H9 (cell line): ENCODE measurements at regions not wholly inside any gene's neighbourhood (a gene's known extent, or its start where the extent isn't known, plus 50 kb on each side); places are given as distances from the start of the nearest gene placed in this dataset.
A peak's percentile ranks its signal among the peaks of the same experiment; 100 is the strongest.

Source experiments
- DNase-seq: peaks from one replicate; pipeline ENCODE4 v3.0.0-alpha.2; 2017
- H2AFZ ChIP-seq: one replicate; pipeline ENCODE4 v1.6.1; 2013; ENCODE audit warnings: mild to moderate bottlenecking, low read length, control low read depth, moderate library complexity
- H2AK5ac ChIP-seq: 2 replicates; pipeline ENCODE4 v1.6.1; 2013; ENCODE audit warnings: low read length, control low read depth, mixed read lengths; ENCODE audit not compliant: insufficient read length
- H2BK120ac ChIP-seq: one replicate; pipeline ENCODE4 v1.6.1; 2013; ENCODE audit warnings: low read depth, mild to moderate bottlenecking, low read length, control low read depth, inconsistent platforms; ENCODE audit not compliant: poor library complexity, severe bottlenecking
- H2BK12ac ChIP-seq: 2 replicates; pipeline ENCODE4 v1.6.1; 2013; ENCODE audit warnings: low read length, control low read depth, mixed read lengths, low read depth; ENCODE audit not compliant: insufficient read length
- H2BK15ac ChIP-seq: 2 replicates; pipeline ENCODE4 v1.6.1; 2013; ENCODE audit warnings: low read depth, low read length, control low read depth
- H2BK20ac ChIP-seq: one replicate; pipeline ENCODE4 v1.6.1; 2013; ENCODE audit warnings: low read depth, mild to moderate bottlenecking, low read length, control low read depth, inconsistent platforms; ENCODE audit not compliant: poor library complexity, severe bottlenecking
- H2BK5ac ChIP-seq: 2 replicates; pipeline ENCODE4 v1.6.1; 2013; ENCODE audit warnings: low read length, control low read depth, mixed read lengths; ENCODE audit not compliant: insufficient read length
- H3K14ac ChIP-seq: 2 replicates; pipeline ENCODE4 v1.6.1; 2013; ENCODE audit warnings: low read length, control low read depth; ENCODE audit not compliant: insufficient read depth
- H3K18ac ChIP-seq: 2 replicates; pipeline ENCODE4 v1.6.1; 2013; ENCODE audit warnings: low read depth, mild to moderate bottlenecking, mixed read lengths, low read length, control low read depth; ENCODE audit not compliant: insufficient read length
- H3K23ac ChIP-seq: 2 replicates; pipeline ENCODE4 v1.6.1; 2013; ENCODE audit warnings: low read length, control low read depth, mixed read lengths, low read depth; ENCODE audit not compliant: insufficient read length
- H3K23me2 ChIP-seq: 2 replicates; pipeline ENCODE4 v1.6.1; 2013; ENCODE audit warnings: low read depth, mild to moderate bottlenecking, mixed read lengths, low read length, control low read depth; ENCODE audit not compliant: insufficient read length, poor library complexity, severe bottlenecking
- H3K27ac ChIP-seq: 2 replicates; pipeline ENCODE4 v1.5.1; 2013; ENCODE audit warnings: low read length, control low read depth, mixed read lengths, low read depth; ENCODE audit not compliant: insufficient read length
- H3K27me3 ChIP-seq: 2 replicates; pipeline ENCODE4 v1.6.1; 2013; ENCODE audit warnings: low read length, control low read depth, inconsistent platforms; ENCODE audit not compliant: insufficient read depth
- H3K4ac ChIP-seq: 2 replicates; pipeline ENCODE4 v1.6.1; 2013; ENCODE audit warnings: low read depth, mild to moderate bottlenecking, control low read depth, inconsistent platforms, low read length, moderate library complexity
- H3K4me1 ChIP-seq: 2 replicates; pipeline ENCODE4 v1.6.1; 2013; ENCODE audit warnings: low read length, control low read depth, inconsistent platforms; ENCODE audit not compliant: insufficient read depth
- H3K4me2 ChIP-seq: 2 replicates; pipeline ENCODE4 v1.6.1; 2013; ENCODE audit warnings: low read length, control low read depth, mixed read lengths; ENCODE audit not compliant: insufficient read length, insufficient read depth
- H3K56ac ChIP-seq: 2 replicates; pipeline ENCODE4 v1.6.1; 2013; ENCODE audit warnings: low read depth, mild to moderate bottlenecking, mixed read lengths, low read length, control low read depth; ENCODE audit not compliant: insufficient read length
- H3K79me1 ChIP-seq: 2 replicates; pipeline ENCODE4 v1.6.1; 2013; ENCODE audit warnings: low read depth, mild to moderate bottlenecking, moderate library complexity, low read length, control low read depth, inconsistent platforms; ENCODE audit not compliant: insufficient read depth, poor library complexity, severe bottlenecking
- H3K79me2 ChIP-seq: 2 replicates; pipeline ENCODE4 v1.6.1; 2013; ENCODE audit warnings: low read length, control low read depth, inconsistent platforms; ENCODE audit not compliant: insufficient read depth
- H3K9ac ChIP-seq: 2 replicates; pipeline ENCODE4 v1.6.1; 2013; ENCODE audit warnings: low read length, control low read depth, mixed read lengths; ENCODE audit not compliant: insufficient read length; ENCODE audit errors: extremely low read depth
- H3K9me3 ChIP-seq: one replicate; pipeline ENCODE4 v1.6.1; 2013; ENCODE audit warnings: low read depth, low read length, inconsistent platforms; ENCODE audit not compliant: control insufficient read depth
- H3T11ph ChIP-seq: one replicate; pipeline ENCODE4 v1.6.1; 2013; ENCODE audit warnings: mild to moderate bottlenecking, low read length, control low read depth, inconsistent platforms
- H4K20me1 ChIP-seq: one replicate; pipeline ENCODE4 v1.6.1; 2013; ENCODE audit not compliant: control insufficient read depth, insufficient read length, insufficient read depth
- H4K5ac ChIP-seq: 2 replicates; pipeline ENCODE4 v1.6.1; 2013; ENCODE audit warnings: low read depth, mild to moderate bottlenecking, mixed read lengths, low read length, control low read depth; ENCODE audit not compliant: insufficient read length
- H4K8ac ChIP-seq: replicated peaks from 2 replicates; pipeline ENCODE4 v1.6.1; 2013; ENCODE audit warnings: low read length, control low read depth, mixed read lengths, low read depth; ENCODE audit not compliant: insufficient read length
- H4K91ac ChIP-seq: 2 replicates; pipeline ENCODE4 v1.6.1; 2013; ENCODE audit warnings: low read depth, mild to moderate bottlenecking, moderate library complexity, mixed read lengths, low read length, control low read depth; ENCODE audit not compliant: insufficient read length
- H3K27ac Mint-ChIP-seq, 3 experiments: 2 replicates in 2 of 3; 3 replicates in 1 of 3; pipeline ENCODE4 v1.8.0; 2020 to 2021; ENCODE audit warnings: mixed read lengths in 3 of 3, mild to moderate bottlenecking in 1 of 3, moderate library complexity in 1 of 3
- H3K27me3 Mint-ChIP-seq: 2 replicates; pipeline ENCODE4 v1.8.0; 2021; ENCODE audit warnings: low read depth, mild to moderate bottlenecking, moderate library complexity, mixed read lengths
- H3K36me3 Mint-ChIP-seq, 3 experiments: 2 replicates in 2 of 3; 3 replicates in 1 of 3; pipeline ENCODE4 v1.8.0; 2020 to 2021; ENCODE audit warnings: low read depth in 3 of 3, mixed read lengths in 3 of 3; ENCODE audit not compliant: insufficient read depth in 1 of 3
- H3K4me1 Mint-ChIP-seq, 2 experiments: 2 replicates each; pipeline ENCODE4 v1.8.0; 2020; ENCODE audit warnings: mixed read lengths in 2 of 2
- H3K4me3 Mint-ChIP-seq, 2 experiments: 2 replicates in 1 of 2; 3 replicates in 1 of 2; pipeline ENCODE4 v1.8.0; 2020 to 2021; ENCODE audit warnings: mild to moderate bottlenecking in 2 of 2, mixed read lengths in 2 of 2, moderate library complexity in 1 of 2
- H3K9me3 Mint-ChIP-seq, 2 experiments: 2 replicates in 1 of 2; 3 replicates in 1 of 2; pipeline ENCODE4 v1.8.0; 2020; ENCODE audit warnings: mild to moderate bottlenecking in 2 of 2, mixed read lengths in 2 of 2, moderate library complexity in 1 of 2
- WGBS: extraction: QIAGEN DNeasy Blood & Tissue Kit; methylation state at CpG from one replicate; pipeline ENCODE4 v1.1.7; 2013; ENCODE audit warnings: missing lambda C conversion rate, low lambda C conversion rate, mixed read lengths; ENCODE audit not compliant: insufficient read length; ENCODE audit errors: extremely low coverage; 5-methylcytosine and 5-hydroxymethylcytosine counted together
- TF ChIP-seq, protein P1 (sequence below): fragments of 200-600 bp; sonication (generic); conservative IDR thresholded peaks from 3 replicates; pipeline ENCODE4 v1.8.0; 2021; ENCODE audit warnings: antibody characterized with exemption, mild to moderate bottlenecking

DNA sequence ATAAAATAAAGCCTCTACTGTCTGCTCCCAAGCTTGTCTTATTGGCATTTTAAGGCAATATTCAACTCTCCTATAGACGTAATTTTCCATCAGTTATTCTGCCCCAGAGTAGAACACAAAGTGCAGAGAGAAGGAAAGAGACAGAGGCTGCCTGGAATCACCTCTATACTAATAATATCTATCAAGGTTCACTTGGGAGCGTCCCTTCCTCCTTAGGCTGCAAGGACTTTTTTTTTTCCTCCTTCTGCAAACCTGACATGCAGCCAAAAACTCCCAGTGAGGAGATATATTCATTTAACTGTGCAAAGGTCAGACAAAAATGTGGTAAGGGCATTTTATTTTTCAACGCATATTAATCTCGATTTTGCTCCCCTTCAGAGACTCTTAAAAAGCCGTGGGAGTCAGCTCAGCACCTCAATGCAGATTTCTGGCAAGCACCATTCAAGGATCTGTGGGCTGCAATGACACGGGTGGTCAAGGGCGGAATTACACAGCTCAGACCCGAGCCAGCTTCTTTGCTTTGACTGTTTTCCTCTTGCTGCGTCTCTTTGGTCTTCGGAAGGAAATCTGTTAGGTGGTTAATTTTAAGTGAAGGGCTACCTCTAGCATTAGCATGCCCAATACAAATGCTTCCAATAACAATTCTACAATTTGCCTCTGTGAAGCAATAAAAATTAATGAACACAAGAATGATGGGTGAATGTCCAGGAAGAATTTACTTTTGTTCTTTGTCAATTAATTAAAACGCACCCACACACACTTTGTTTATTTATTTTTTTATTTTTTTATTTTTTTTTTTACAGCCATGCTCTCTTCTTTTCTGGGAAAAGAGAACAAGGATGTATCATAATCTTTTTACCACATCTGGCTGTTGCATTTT is 587.7 kb upstream of the GRAMD2B start:
- Histone ChIP-seq H2AFZ (no peak overlapping the region), H3T11ph (no peak overlapping the region)
- no CpG with 5 or more reads among the region's 11 CpGs for WGBS

More for the DNA sequence above, 587.7 kb upstream of the GRAMD2B start:
- peaks cover 24 to 25% of the 10 kb centered on the region in 2 experiments for H3K4me1 Mint-ChIP-seq
- H3K4me1 ChIP-seq, result peaks cover 7% of the 10 kb centered on the region
- H3K27me3 Mint-ChIP-seq, result no peaks in the 10 kb centered on the region
- no peaks in the 10 kb centered on the region for H3K23me2 ChIP-seq
- H3K9ac ChIP-seq, result no peak overlapping the region
- H3K56ac ChIP-seq, result no peak overlapping the region
- H2BK5ac ChIP-seq, result no peak overlapping the region
- peaks cover 6 to 7% of the 10 kb centered on the region in 2 experiments; a peak in 2 of 5 replicates for H3K9me3 Mint-ChIP-seq
- H4K91ac ChIP-seq, result no peak overlapping the region
- peak; percentile 76 for DNase-seq
- H3K14ac ChIP-seq, result no peak overlapping the region
- no peak overlapping the region for H2AK5ac ChIP-seq
- H3K9me3 ChIP-seq, result no peaks in the 10 kb centered on the region
- TF ChIP-seq, protein P1, sequence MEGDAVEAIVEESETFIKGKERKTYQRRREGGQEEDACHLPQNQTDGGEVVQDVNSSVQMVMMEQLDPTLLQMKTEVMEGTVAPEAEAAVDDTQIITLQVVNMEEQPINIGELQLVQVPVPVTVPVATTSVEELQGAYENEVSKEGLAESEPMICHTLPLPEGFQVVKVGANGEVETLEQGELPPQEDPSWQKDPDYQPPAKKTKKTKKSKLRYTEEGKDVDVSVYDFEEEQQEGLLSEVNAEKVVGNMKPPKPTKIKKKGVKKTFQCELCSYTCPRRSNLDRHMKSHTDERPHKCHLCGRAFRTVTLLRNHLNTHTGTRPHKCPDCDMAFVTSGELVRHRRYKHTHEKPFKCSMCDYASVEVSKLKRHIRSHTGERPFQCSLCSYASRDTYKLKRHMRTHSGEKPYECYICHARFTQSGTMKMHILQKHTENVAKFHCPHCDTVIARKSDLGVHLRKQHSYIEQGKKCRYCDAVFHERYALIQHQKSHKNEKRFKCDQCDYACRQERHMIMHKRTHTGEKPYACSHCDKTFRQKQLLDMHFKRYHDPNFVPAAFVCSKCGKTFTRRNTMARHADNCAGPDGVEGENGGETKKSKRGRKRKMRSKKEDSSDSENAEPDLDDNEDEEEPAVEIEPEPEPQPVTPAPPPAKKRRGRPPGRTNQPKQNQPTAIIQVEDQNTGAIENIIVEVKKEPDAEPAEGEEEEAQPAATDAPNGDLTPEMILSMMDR, result peak; percentile 77
- H3K18ac ChIP-seq, result no peak overlapping the region
- no peak overlapping the region for H2BK20ac ChIP-seq
- H3K36me3 Mint-ChIP-seq, result peaks cover 0 to 10% (median 0%) of the 10 kb centered on the region in 3 experiments; a peak in 3 of 7 replicates
- no peak overlapping the region for H4K8ac ChIP-seq
- H3K4ac ChIP-seq, result no peak overlapping the region
- no peaks in the 10 kb centered on the region for H3K27me3 ChIP-seq
- no peak overlapping the region for H3K4me3 Mint-ChIP-seq
- H3K79me1 ChIP-seq, result no peaks in the 10 kb centered on the region
- H2BK120ac ChIP-seq, result no peak overlapping the region
- no peak overlapping the region for H3K4me2 ChIP-seq
- H3K23ac ChIP-seq, result no peak overlapping the region
- H3K79me2 ChIP-seq, result no peaks in the 10 kb centered on the region
- H2BK15ac ChIP-seq, result no peak overlapping the region
- no peak overlapping the region for H3K27ac Mint-ChIP-seq
- H4K5ac ChIP-seq, result no peak overlapping the region
- no peak overlapping the region for H2BK12ac ChIP-seq
- H3K27ac ChIP-seq, result no peak overlapping the region
- H4K20me1 ChIP-seq, result no peaks in the 10 kb centered on the region
